ENCODE measurements at regions not wholly inside any gene's neighbourhood (a gene's known extent, or its start where the extent isn't known, plus 50 kb on each side); places are given as distances from the start of the nearest gene placed in this dataset.
"Not testable (repeated sequence)": the region's sequence is repeated elsewhere in the genome, so short reads cannot be mapped to it uniquely, and the experiment has no call there.

DNA sequence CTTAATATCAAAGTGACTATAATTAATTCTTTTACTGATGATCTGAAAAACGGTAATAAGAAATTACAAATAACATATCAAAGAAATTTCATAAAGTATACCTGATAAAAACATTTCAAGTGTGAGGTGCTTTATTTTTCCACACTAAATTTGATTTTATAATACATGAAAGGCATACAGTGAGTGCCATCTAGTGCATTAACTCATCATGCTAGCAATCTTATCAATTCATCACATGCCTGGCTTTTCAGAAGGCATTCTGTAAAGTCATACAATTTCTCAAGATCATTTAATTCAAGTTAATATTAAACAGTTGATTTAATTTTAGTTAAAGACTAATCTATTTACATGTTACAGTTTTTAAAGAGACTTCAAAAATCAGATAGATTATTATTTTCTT, 1020.9 kb downstream of the GATA3 start:
- no peak for DNase-seq

DNA sequence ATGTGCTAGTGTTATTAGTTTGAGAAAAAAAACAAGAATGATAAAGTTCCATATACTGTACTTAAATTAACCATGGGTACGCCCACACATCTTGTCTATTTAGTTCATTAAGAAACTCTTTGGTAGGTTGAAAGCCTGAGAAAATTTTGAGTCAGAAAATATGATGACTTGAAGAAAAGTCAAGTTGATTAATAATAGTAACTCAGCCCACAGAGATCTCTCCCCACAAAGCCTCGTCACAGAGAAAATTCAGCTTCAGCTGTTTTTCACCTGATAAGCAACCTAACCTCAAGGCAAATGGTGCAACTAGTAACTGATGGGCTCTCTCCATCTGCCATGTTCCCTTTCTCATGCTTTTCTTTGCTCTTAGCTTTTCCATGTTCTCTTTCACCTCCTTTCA, 1021.6 kb downstream of the GATA3 start:
- no peak for DNase-seq

DNA sequence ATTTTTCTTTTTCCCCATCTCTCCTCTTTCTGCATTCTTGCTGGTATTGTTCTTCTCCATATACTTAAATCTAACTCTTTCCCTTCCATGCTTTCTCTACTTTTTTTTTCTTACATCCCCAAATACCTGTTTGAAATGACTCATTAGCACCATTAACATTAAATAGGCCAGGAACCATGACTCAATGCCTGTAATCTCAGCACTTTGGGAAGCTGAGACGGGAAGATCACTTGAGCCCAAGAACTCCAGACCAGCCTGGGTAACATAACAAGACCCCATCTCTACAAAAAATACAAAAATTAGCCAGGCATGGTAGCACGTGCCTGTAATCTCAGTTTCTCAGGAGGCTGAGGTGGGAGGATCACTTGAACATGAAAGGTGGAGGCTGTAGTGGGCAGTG, 1026.8 kb downstream of the GATA3 start:
- DNase-seq = no peak

DNA sequence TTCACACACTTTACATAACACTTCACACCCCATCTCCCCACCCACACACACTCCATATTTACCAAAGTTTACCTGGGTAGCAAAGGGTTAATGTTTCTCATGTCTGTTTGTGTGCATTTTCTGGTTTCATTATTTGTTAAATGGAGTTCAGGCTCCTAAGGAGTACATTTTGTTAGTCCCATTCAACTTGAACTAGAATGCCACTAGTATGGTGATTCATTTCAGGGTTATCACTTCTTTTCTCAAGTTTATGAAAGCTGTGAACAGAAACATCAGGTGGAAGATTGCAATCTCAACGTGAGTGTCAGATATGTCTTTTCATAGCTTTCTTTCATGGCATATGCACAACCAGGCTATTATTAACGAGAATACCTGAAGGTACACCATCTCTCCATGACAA, 1027.5 kb downstream of the GATA3 start:
- DNase-seq = no peak

DNA sequence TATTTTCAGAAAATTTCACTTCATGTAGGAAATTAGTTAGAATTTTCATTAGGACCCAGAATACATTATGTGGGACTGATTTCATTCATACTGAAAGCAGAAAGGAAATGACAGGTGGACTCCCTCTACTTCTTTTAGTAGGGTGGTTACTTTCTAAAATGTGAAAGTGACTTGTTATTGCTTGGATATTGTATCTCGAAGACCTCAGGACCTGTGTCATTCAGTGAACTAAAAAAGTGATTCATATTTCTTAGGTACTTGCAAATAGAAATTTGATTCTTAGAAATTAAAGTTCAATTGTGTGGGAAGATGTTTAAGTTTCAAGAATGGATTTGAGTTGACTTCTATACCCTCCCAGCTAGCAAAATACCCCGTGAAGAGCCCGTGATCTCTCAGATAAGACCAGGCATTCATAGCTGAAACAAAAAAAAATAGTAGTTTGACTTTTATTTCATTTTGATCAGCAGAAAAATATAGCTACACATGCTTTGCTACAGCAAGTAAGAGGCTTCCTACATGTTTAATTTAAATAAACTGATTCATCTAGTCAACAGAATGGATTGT, 1037.1 kb downstream of the GATA3 start:
- DNase-seq = no peak

- DNase-seq = peak; percentile 3
These were observed 1041.8 kb downstream of the GATA3 start for GRCh38 chr10:9096288-9096687.

- no peak for DNase-seq
These were observed 1042.9 kb downstream of the GATA3 start for GRCh38 chr10:9097206-9097990.

DNA sequence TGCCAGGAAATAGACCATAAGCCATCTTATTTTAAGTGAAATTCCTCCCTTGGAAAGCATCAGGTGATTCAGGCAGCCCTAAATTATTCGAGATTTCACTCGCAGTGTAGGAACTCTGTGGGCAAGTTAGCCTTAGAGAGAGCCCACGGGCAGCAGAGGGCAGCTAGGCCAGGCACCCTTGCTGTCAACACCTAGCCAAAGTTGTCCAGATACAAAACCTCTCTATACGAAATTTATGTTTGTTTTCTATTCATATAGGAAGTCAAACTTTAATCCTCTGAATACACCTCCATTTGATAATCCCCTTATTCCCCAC, 1043.5 kb downstream of the GATA3 start:
- DNase-seq = no peak

- DNase-seq = no peak
These were observed 1047.5 kb downstream of the GATA3 start for GRCh38 chr10:9102026-9102425.

GRCh38 chr10:9103301-9103700, 1048.8 kb downstream of the GATA3 start:
- no peak for DNase-seq

DNA sequence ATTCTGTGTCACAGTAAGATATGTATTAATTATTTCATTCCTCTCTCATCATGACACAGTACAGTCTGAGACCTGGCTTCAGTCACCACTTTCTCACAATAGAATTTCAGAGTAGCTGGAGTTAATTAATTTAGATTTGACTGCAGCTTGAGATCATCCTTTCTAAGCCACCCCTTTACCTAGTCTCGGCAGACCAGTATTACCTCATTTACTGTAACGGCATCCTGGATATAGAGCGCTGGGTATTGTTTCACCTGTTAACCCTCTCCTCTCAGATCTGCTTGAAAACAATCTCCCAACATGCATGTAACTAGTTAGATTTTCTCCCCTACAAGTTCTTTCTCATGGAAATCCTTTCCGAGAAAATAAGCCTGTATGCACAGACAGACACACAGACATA, 1057.5 kb downstream of the GATA3 start:
- no peak for DNase-seq

- no peak for DNase-seq
These were observed 1072.2 kb downstream of the GATA3 start for GRCh38 chr10:9126728-9127127.

DNA sequence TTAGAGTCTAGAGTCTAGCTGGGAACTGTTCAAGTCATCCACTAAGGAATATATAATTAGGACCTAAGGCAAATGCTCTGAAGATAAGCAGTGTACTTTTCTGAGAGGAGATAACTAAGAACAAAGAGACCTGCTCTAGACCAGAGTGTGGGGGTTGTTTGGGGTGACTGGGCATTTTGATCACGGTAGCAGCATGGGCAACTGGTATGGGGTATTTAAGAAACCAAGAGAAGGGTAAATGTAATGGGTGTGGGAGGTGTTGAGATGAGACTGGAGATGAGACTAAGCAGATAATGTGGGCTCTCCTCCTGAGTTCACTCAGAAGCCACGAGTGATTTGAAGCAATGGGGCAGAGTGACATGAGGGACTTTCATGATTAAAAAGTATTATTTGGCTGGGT, 1082.9 kb downstream of the GATA3 start:
- no peak for DNase-seq

DNA sequence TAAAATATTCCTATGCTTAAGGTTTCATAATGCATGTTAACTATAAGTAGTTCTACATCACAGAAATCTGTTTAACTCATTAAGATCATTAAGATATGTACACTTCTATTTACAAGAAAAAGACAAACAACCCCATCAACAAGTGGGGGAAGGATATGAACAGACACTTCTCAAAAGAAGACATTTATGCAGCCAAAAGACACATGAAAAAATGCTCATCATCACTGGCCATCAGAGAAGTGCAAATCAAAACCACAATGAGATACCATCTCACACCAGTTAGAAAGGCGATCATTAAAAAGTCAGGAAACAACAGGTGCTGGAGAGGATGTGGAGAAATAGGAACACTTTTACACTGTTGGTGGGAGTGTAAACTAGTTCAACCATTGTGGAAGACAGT, 1084.3 kb downstream of the GATA3 start:
- DNase-seq = not testable (repeated sequence)

DNA sequence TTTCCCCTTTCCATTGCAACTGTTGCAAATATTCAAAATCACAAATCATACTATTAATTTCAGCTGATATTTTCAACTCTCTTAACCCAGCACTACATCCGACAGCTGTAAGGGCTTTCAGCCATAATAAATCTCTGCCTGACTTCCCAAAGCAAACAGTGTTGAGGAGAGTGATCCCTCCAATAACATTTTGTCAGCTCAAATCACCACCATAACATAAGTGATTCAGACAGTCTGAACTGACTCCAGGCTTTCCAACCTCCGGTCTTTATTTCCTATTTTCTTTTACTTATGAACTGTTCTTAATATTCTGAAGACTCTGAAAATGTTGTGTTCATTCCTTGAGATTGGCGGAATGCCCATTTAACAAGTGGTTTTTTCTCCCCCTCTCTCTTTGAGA, 1085.9 kb downstream of the GATA3 start:
- no peak for DNase-seq

- no peak for DNase-seq
These were observed 1093.0 kb downstream of the GATA3 start for GRCh38 chr10:9147475-9147874.

DNA sequence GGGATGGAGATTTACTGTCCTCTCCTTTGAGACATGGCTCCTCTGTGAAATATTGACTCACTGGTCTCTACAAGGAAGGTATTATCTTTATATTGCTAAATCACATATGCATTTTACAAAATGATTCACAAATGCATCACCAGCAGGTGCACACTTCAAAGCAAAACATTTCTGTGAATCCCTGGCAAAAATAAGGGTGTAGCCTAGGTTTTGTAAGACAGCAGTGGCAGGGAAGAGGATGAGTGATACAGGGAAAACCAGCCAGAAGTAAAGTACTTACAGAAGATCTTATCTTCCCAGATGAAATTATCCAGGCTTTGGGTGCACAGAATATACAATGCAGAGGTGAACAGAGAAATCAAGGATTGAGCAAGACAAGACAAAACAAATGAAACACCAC, 1094.6 kb downstream of the GATA3 start:
- no peak for DNase-seq

DNA sequence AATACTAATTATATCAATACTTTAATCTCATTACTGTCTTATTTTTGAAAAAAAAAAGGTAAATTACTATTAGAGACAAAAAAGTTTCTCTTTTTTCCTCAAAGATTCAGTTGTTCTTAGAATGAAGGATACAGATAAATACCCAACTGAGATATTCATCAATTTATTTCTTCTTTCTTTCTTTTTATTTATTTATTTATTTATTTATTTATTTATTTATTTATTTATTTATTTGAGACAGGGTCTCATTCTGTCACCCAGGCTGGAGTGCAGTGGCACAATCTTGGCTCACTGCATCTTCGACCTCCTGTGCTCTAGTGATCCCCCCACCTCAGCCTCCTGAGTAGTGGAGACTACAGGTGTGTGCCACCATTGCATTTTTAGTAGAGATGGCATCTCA, 1098.6 kb downstream of the GATA3 start:
- DNase-seq = not testable (repeated sequence)

DNA sequence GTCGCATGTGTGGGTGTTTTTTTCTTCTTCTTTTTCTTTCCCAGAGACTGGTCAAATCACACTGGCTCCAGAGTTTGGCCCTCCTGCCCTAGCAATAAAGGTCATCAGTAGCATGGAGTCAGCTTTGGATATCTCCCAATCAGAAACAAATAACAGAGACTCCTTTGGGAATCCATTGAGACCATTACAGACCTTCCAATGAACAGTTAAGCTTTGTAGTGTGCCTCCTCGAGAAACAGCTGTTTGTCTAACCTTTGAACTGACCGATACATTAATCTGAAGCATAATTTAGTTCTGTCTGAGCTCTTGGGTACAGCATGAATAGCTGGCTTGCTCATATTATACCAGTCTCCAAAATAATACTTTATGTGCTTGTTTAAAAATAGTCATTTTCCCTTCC, 1103.2 kb downstream of the GATA3 start:
- DNase-seq = no peak

DNA sequence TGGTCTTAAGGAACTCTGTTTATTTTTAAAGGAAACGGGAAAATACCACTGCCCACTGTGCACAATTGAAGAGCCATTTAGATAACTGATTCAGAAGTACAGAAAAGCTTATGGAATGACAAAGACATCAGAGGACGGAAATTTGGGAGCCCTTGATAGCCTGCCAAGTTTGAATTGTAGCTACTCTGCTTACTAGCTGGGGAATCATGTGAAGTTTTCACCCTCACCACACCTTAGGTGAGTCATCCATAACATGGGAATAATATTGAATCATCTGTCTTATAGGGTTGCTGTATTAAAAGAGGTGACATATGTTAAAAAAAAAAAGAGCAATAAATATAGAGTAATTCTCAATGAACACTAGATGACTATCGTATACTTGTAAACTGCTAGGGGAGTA, 1104.2 kb downstream of the GATA3 start:
- no peak for DNase-seq

DNA sequence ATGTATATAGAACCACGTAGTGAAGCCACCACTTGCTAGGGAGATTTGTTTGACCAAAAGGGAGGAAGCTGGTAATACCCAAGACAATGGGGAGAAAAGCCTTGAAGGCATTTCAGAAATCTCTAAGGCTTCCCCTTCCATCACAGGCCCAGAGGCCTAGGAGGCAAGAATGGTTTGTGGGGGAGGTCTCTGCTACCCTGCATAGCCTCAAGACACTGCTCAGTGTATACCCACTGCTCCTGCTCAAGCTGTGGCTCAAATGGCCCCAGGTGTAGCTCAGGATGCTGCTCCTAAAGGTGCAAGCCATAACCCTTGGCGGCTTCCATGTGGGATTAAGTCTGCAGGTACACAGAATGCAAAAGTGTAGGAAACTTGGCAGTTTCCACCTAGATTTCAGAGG, 1105.8 kb downstream of the GATA3 start:
- DNase-seq = no peak

GRCh38 chr10:9163699-9164098, 1109.2 kb downstream of the GATA3 start:
- DNase-seq = no peak

DNA sequence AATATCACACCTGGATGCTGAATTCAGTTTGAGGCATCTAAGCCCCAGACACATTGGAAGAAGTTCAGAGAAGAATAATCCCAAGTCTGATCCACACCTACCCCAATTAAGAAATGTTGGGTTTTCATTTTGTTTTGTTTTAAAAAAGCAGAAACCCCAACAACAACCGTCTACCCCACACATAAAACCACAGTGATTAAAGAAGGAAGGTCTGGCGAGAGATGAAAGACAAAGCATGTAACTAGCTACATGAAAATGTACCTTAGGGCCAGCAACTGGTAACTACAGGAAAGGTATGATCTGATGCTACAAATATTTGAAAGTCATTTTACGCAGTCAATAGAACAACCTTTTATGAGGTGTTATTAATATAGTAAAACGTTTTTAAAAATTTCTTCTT, 1112.3 kb downstream of the GATA3 start:
- DNase-seq = no peak

DNA sequence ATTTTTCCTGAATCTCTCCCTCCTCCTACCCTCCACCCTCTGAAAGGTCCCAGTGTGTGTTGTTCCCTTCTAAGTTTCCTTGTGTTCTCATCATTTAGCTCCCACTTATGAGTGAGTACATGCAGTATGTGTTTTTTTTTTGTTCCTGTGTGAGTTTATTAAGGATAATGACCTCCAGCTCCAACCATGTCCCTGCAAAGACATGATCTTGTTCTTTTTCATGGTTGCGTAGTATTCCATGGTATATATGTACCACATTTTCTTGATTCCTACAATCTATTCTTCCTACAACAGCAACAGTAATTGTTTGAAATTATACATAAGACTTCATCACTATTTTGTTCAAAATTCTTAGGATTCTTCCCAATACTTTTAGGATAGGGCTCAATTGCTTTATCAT, 1117.8 kb downstream of the GATA3 start:
- DNase-seq = no peak

DNA sequence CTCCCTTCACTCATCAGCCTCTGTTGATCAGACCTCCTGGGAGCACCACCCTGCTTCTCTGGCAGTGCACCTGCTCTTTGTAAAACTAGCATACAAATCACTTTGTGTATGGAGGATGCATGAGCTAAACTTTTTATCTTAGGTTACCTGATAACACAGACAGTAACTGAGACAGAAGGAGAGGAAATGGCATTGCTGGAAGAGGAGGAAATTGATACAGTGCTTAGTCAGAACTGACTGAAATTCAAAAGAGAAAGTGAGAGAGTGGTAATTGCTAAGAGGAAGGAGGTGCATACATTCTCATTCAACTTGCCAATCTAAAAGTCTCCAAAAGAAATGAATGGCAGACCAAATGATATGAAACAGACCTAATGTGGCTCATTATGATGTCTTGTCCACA, 1120.7 kb downstream of the GATA3 start:
- DNase-seq = no peak
